H9 (cell line): ENCODE measurements at regions not wholly inside any gene's neighbourhood (a gene's known extent, or its start where the extent isn't known, plus 50 kb on each side); places are given as distances from the start of the nearest gene placed in this dataset.

Source experiments
- DNase-seq: peaks from one replicate; pipeline ENCODE4 v3.0.0-alpha.2; 2017
- H2AFZ ChIP-seq: one replicate; pipeline ENCODE4 v1.6.1; 2013; ENCODE audit warnings: mild to moderate bottlenecking, low read length, control low read depth, moderate library complexity
- H2AK5ac ChIP-seq: 2 replicates; pipeline ENCODE4 v1.6.1; 2013; ENCODE audit warnings: low read length, control low read depth, mixed read lengths; ENCODE audit not compliant: insufficient read length
- H2BK120ac ChIP-seq: one replicate; pipeline ENCODE4 v1.6.1; 2013; ENCODE audit warnings: low read depth, mild to moderate bottlenecking, low read length, control low read depth, inconsistent platforms; ENCODE audit not compliant: poor library complexity, severe bottlenecking
- H2BK12ac ChIP-seq: 2 replicates; pipeline ENCODE4 v1.6.1; 2013; ENCODE audit warnings: low read length, control low read depth, mixed read lengths, low read depth; ENCODE audit not compliant: insufficient read length
- H2BK15ac ChIP-seq: 2 replicates; pipeline ENCODE4 v1.6.1; 2013; ENCODE audit warnings: low read depth, low read length, control low read depth
- H2BK20ac ChIP-seq: one replicate; pipeline ENCODE4 v1.6.1; 2013; ENCODE audit warnings: low read depth, mild to moderate bottlenecking, low read length, control low read depth, inconsistent platforms; ENCODE audit not compliant: poor library complexity, severe bottlenecking
- H2BK5ac ChIP-seq: 2 replicates; pipeline ENCODE4 v1.6.1; 2013; ENCODE audit warnings: low read length, control low read depth, mixed read lengths; ENCODE audit not compliant: insufficient read length
- H3K14ac ChIP-seq: 2 replicates; pipeline ENCODE4 v1.6.1; 2013; ENCODE audit warnings: low read length, control low read depth; ENCODE audit not compliant: insufficient read depth
- H3K18ac ChIP-seq: 2 replicates; pipeline ENCODE4 v1.6.1; 2013; ENCODE audit warnings: low read depth, mild to moderate bottlenecking, mixed read lengths, low read length, control low read depth; ENCODE audit not compliant: insufficient read length
- H3K23ac ChIP-seq: 2 replicates; pipeline ENCODE4 v1.6.1; 2013; ENCODE audit warnings: low read length, control low read depth, mixed read lengths, low read depth; ENCODE audit not compliant: insufficient read length
- H3K23me2 ChIP-seq: 2 replicates; pipeline ENCODE4 v1.6.1; 2013; ENCODE audit warnings: low read depth, mild to moderate bottlenecking, mixed read lengths, low read length, control low read depth; ENCODE audit not compliant: insufficient read length, poor library complexity, severe bottlenecking
- H3K27ac ChIP-seq: 2 replicates; pipeline ENCODE4 v1.5.1; 2013; ENCODE audit warnings: low read length, control low read depth, mixed read lengths, low read depth; ENCODE audit not compliant: insufficient read length
- H3K27me3 ChIP-seq: 2 replicates; pipeline ENCODE4 v1.6.1; 2013; ENCODE audit warnings: low read length, control low read depth, inconsistent platforms; ENCODE audit not compliant: insufficient read depth
- H3K4ac ChIP-seq: 2 replicates; pipeline ENCODE4 v1.6.1; 2013; ENCODE audit warnings: low read depth, mild to moderate bottlenecking, control low read depth, inconsistent platforms, low read length, moderate library complexity
- H3K4me1 ChIP-seq: 2 replicates; pipeline ENCODE4 v1.6.1; 2013; ENCODE audit warnings: low read length, control low read depth, inconsistent platforms; ENCODE audit not compliant: insufficient read depth
- H3K4me2 ChIP-seq: 2 replicates; pipeline ENCODE4 v1.6.1; 2013; ENCODE audit warnings: low read length, control low read depth, mixed read lengths; ENCODE audit not compliant: insufficient read length, insufficient read depth
- H3K56ac ChIP-seq: 2 replicates; pipeline ENCODE4 v1.6.1; 2013; ENCODE audit warnings: low read depth, mild to moderate bottlenecking, mixed read lengths, low read length, control low read depth; ENCODE audit not compliant: insufficient read length
- H3K79me1 ChIP-seq: 2 replicates; pipeline ENCODE4 v1.6.1; 2013; ENCODE audit warnings: low read depth, mild to moderate bottlenecking, moderate library complexity, low read length, control low read depth, inconsistent platforms; ENCODE audit not compliant: insufficient read depth, poor library complexity, severe bottlenecking
- H3K79me2 ChIP-seq: 2 replicates; pipeline ENCODE4 v1.6.1; 2013; ENCODE audit warnings: low read length, control low read depth, inconsistent platforms; ENCODE audit not compliant: insufficient read depth
- H3K9ac ChIP-seq: 2 replicates; pipeline ENCODE4 v1.6.1; 2013; ENCODE audit warnings: low read length, control low read depth, mixed read lengths; ENCODE audit not compliant: insufficient read length; ENCODE audit errors: extremely low read depth
- H3K9me3 ChIP-seq: one replicate; pipeline ENCODE4 v1.6.1; 2013; ENCODE audit warnings: low read depth, low read length, inconsistent platforms; ENCODE audit not compliant: control insufficient read depth
- H3T11ph ChIP-seq: one replicate; pipeline ENCODE4 v1.6.1; 2013; ENCODE audit warnings: mild to moderate bottlenecking, low read length, control low read depth, inconsistent platforms
- H4K20me1 ChIP-seq: one replicate; pipeline ENCODE4 v1.6.1; 2013; ENCODE audit not compliant: control insufficient read depth, insufficient read length, insufficient read depth
- H4K5ac ChIP-seq: 2 replicates; pipeline ENCODE4 v1.6.1; 2013; ENCODE audit warnings: low read depth, mild to moderate bottlenecking, mixed read lengths, low read length, control low read depth; ENCODE audit not compliant: insufficient read length
- H4K8ac ChIP-seq: replicated peaks from 2 replicates; pipeline ENCODE4 v1.6.1; 2013; ENCODE audit warnings: low read length, control low read depth, mixed read lengths, low read depth; ENCODE audit not compliant: insufficient read length
- H4K91ac ChIP-seq: 2 replicates; pipeline ENCODE4 v1.6.1; 2013; ENCODE audit warnings: low read depth, mild to moderate bottlenecking, moderate library complexity, mixed read lengths, low read length, control low read depth; ENCODE audit not compliant: insufficient read length
- H3K27ac Mint-ChIP-seq, 3 experiments: 2 replicates in 2 of 3; 3 replicates in 1 of 3; pipeline ENCODE4 v1.8.0; 2020 to 2021; ENCODE audit warnings: mixed read lengths in 3 of 3, mild to moderate bottlenecking in 1 of 3, moderate library complexity in 1 of 3
- H3K27me3 Mint-ChIP-seq: 2 replicates; pipeline ENCODE4 v1.8.0; 2021; ENCODE audit warnings: low read depth, mild to moderate bottlenecking, moderate library complexity, mixed read lengths
- H3K36me3 Mint-ChIP-seq, 3 experiments: 2 replicates in 2 of 3; 3 replicates in 1 of 3; pipeline ENCODE4 v1.8.0; 2020 to 2021; ENCODE audit warnings: low read depth in 3 of 3, mixed read lengths in 3 of 3; ENCODE audit not compliant: insufficient read depth in 1 of 3
- H3K4me1 Mint-ChIP-seq, 2 experiments: 2 replicates each; pipeline ENCODE4 v1.8.0; 2020; ENCODE audit warnings: mixed read lengths in 2 of 2
- H3K4me3 Mint-ChIP-seq, 2 experiments: 2 replicates in 1 of 2; 3 replicates in 1 of 2; pipeline ENCODE4 v1.8.0; 2020 to 2021; ENCODE audit warnings: mild to moderate bottlenecking in 2 of 2, mixed read lengths in 2 of 2, moderate library complexity in 1 of 2
- H3K9me3 Mint-ChIP-seq, 2 experiments: 2 replicates in 1 of 2; 3 replicates in 1 of 2; pipeline ENCODE4 v1.8.0; 2020; ENCODE audit warnings: mild to moderate bottlenecking in 2 of 2, mixed read lengths in 2 of 2, moderate library complexity in 1 of 2
- WGBS: extraction: QIAGEN DNeasy Blood & Tissue Kit; methylation state at CpG from one replicate; pipeline ENCODE4 v1.1.7; 2013; ENCODE audit warnings: missing lambda C conversion rate, low lambda C conversion rate, mixed read lengths; ENCODE audit not compliant: insufficient read length; ENCODE audit errors: extremely low coverage; 5-methylcytosine and 5-hydroxymethylcytosine counted together
- TF ChIP-seq, protein P1 (sequence below): fragments of 200-600 bp; sonication (generic); conservative IDR thresholded peaks from 3 replicates; pipeline ENCODE4 v1.8.0; 2021; ENCODE audit warnings: antibody characterized with exemption, mild to moderate bottlenecking

- H3K4me1 Mint-ChIP-seq, result peaks cover 37% of the 10 kb centered on the region in 2 experiments
- no peak overlapping the region for H4K8ac ChIP-seq
- H2BK12ac ChIP-seq, result no peak overlapping the region
- H3K9me3 Mint-ChIP-seq, result no peaks in the 10 kb centered on the region
- H4K5ac ChIP-seq, result no peak overlapping the region
- H3K23ac ChIP-seq, result no peak overlapping the region
- no peak overlapping the region for H2BK20ac ChIP-seq
- no peak overlapping the region for H2AK5ac ChIP-seq
- H3T11ph ChIP-seq, result no peak overlapping the region
- H3K79me2 ChIP-seq, result no peaks in the 10 kb centered on the region
- no peaks in the 10 kb centered on the region for H3K9me3 ChIP-seq
- TF ChIP-seq, protein P1, sequence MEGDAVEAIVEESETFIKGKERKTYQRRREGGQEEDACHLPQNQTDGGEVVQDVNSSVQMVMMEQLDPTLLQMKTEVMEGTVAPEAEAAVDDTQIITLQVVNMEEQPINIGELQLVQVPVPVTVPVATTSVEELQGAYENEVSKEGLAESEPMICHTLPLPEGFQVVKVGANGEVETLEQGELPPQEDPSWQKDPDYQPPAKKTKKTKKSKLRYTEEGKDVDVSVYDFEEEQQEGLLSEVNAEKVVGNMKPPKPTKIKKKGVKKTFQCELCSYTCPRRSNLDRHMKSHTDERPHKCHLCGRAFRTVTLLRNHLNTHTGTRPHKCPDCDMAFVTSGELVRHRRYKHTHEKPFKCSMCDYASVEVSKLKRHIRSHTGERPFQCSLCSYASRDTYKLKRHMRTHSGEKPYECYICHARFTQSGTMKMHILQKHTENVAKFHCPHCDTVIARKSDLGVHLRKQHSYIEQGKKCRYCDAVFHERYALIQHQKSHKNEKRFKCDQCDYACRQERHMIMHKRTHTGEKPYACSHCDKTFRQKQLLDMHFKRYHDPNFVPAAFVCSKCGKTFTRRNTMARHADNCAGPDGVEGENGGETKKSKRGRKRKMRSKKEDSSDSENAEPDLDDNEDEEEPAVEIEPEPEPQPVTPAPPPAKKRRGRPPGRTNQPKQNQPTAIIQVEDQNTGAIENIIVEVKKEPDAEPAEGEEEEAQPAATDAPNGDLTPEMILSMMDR, result no peak
- H3K14ac ChIP-seq, result no peak overlapping the region
- H3K56ac ChIP-seq, result no peak overlapping the region
- H4K91ac ChIP-seq, result no peak overlapping the region
- no peak overlapping the region for H3K27ac ChIP-seq
- H3K27me3 Mint-ChIP-seq, result peaks cover 31% of the 10 kb centered on the region
- H3K79me1 ChIP-seq, result no peaks in the 10 kb centered on the region
- no peak overlapping the region for H3K18ac ChIP-seq
- H2BK5ac ChIP-seq, result no peak overlapping the region
- H3K4me2 ChIP-seq, result no peak overlapping the region
- no peak overlapping the region for H3K9ac ChIP-seq
- H2BK15ac ChIP-seq, result no peak overlapping the region
- DNase-seq, result no peak
- H3K4ac ChIP-seq, result no peak overlapping the region
- no peak overlapping the region for H3K4me3 Mint-ChIP-seq
- H3K27ac Mint-ChIP-seq, result no peak overlapping the region
- no peaks in the 10 kb centered on the region for H3K4me1 ChIP-seq
- H3K23me2 ChIP-seq, result no peaks in the 10 kb centered on the region
- H2AFZ ChIP-seq, result no peak overlapping the region
- no peaks in the 10 kb centered on the region; a peak in 1 of 7 replicates for H3K36me3 Mint-ChIP-seq
- H3K27me3 ChIP-seq, result no peaks in the 10 kb centered on the region
- no peak overlapping the region for H2BK120ac ChIP-seq
- no peaks in the 10 kb centered on the region for H4K20me1 ChIP-seq
- no CpG with 5 or more reads among the region's 6 CpGs for WGBS
These were observed 269.9 kb upstream of the C1orf174 start for GRCh38 chr1:4169991-4170390.
